GM23338 (cell line): ENCODE measurements at regions not wholly inside any gene's neighbourhood (a gene's known extent, or its start where the extent isn't known, plus 50 kb on each side); places are given as distances from the start of the nearest gene placed in this dataset.

ENCODE experiments used
- ATAC-seq: fragments of 200-7000 bp; cut with Tn5 transposase; 3 replicates; pipeline ENCODE4 v1.9.1; 2020
- DNase-seq: peaks from one replicate; pipeline ENCODE4 v3.0.0-alpha.2; 2015; ENCODE audit warnings: low spot score
- H2AFZ ChIP-seq: fragments of 200-600 bp; sonication (generic); 2 replicates; pipeline ENCODE4 v1.8.0; 2016; ENCODE audit warnings: antibody characterized with exemption, mild to moderate bottlenecking, moderate library complexity
- H3F3A ChIP-seq: fragments of 200-600 bp; sonication (generic); replicated peaks from 2 replicates; pipeline ENCODE4 v1.8.0; 2017; ENCODE audit warnings: antibody characterized with exemption, mixed run types, low read depth
- H3K27ac ChIP-seq: fragments of 200-600 bp; sonication (generic); 2 replicates; pipeline ENCODE4 v1.6.1; 2016; ENCODE audit warnings: low read depth
- H3K27me3 ChIP-seq: fragments of 200-600 bp; sonication (generic); 2 replicates; pipeline ENCODE4 v1.8.0; 2016; ENCODE audit warnings: mild to moderate bottlenecking, mixed run types, moderate library complexity; ENCODE audit not compliant: insufficient read depth
- H3K36me3 ChIP-seq: fragments of 200-600 bp; sonication (generic); 2 replicates; pipeline ENCODE4 v1.8.0; 2016; ENCODE audit warnings: mild to moderate bottlenecking; ENCODE audit not compliant: insufficient read depth
- H3K4me1 ChIP-seq: fragments of 200-600 bp; sonication (generic); 2 replicates; pipeline ENCODE4 v1.8.0; 2016; ENCODE audit warnings: mild to moderate bottlenecking, moderate library complexity; ENCODE audit not compliant: insufficient read depth
- H3K4me2 ChIP-seq: fragments of 200-600 bp; sonication (generic); 2 replicates; pipeline ENCODE4 v1.7.1; 2017; ENCODE audit warnings: mixed run types
- H3K4me3 ChIP-seq: fragments of 200-600 bp; sonication (generic); 2 replicates; pipeline ENCODE4 v1.6.1; 2016; ENCODE audit warnings: mixed run types
- H3K79me2 ChIP-seq: fragments of 200-600 bp; sonication (generic); replicated peaks from 2 replicates; pipeline ENCODE4 v1.8.0; 2017; ENCODE audit warnings: mild to moderate bottlenecking; ENCODE audit not compliant: insufficient read depth
- H3K9me2 ChIP-seq: fragments of 200-600 bp; sonication (generic); 2 replicates; pipeline ENCODE4 v1.8.0; 2017; ENCODE audit not compliant: insufficient read depth
- H4K20me1 ChIP-seq: fragments of 200-600 bp; sonication (generic); replicated peaks from 2 replicates; pipeline ENCODE4 v1.8.0; 2017; ENCODE audit warnings: mild to moderate bottlenecking; ENCODE audit not compliant: insufficient read depth
- H3K27ac Mint-ChIP-seq: 2 replicates; pipeline ENCODE4 v1.8.0; 2020; ENCODE audit warnings: inconsistent platforms, mild to moderate bottlenecking, moderate library complexity, mixed read lengths
- H3K27me3 Mint-ChIP-seq: 3 replicates; pipeline ENCODE4 v1.8.0; 2022; ENCODE audit warnings: low read depth, mild to moderate bottlenecking, moderate library complexity, mixed read lengths, inconsistent platforms; ENCODE audit not compliant: insufficient read depth, poor library complexity
- H3K36me3 Mint-ChIP-seq: 3 replicates; pipeline ENCODE4 v1.8.0; 2021; ENCODE audit warnings: low read depth, mild to moderate bottlenecking, inconsistent platforms, moderate library complexity, mixed read lengths
- H3K4me1 Mint-ChIP-seq: 3 replicates; pipeline ENCODE4 v1.8.0; 2020; ENCODE audit warnings: mild to moderate bottlenecking, inconsistent platforms, mixed read lengths
- H3K4me3 Mint-ChIP-seq: 3 replicates; pipeline ENCODE4 v1.8.0; 2021; ENCODE audit warnings: moderate library complexity, mild to moderate bottlenecking, inconsistent platforms, mixed read lengths
- H3K9me3 Mint-ChIP-seq: 3 replicates; pipeline ENCODE4 v1.8.0; 2020; ENCODE audit warnings: moderate library complexity, mild to moderate bottlenecking, inconsistent platforms, mixed read lengths
- CREB1 ChIP-seq: fragments of 250-450 bp; sonication (Bioruptor Pico); IDR thresholded peaks from 2 replicates; pipeline ENCODE4 v1.5.0; 2020; ENCODE audit warnings: low read depth, mild to moderate bottlenecking, moderate library complexity
- EZH2 ChIP-seq: fragments of 200-600 bp; sonication (generic); IDR thresholded peaks from one replicate; pipeline ENCODE4 v1.8.0; 2017; ENCODE audit warnings: antibody characterized with exemption, mild to moderate bottlenecking, low read depth; ENCODE audit not compliant: unreplicated experiment
- EZH2phosphoT487 ChIP-seq: fragments of 200-600 bp; sonication (generic); IDR thresholded peaks from one replicate; pipeline ENCODE4 v1.8.1; 2018; ENCODE audit warnings: antibody characterized with exemption; ENCODE audit not compliant: unreplicated experiment
- JUNB ChIP-seq: IDR thresholded peaks from one replicate; pipeline ENCODE4 v1.6.1; 2016; ENCODE audit warnings: antibody characterized with exemption; ENCODE audit not compliant: unreplicated experiment
- NANOG ChIP-seq: IDR thresholded peaks from 2 replicates; pipeline ENCODE4 v1.6.1; 2016; ENCODE audit warnings: antibody characterized with exemption, borderline replicate concordance
- POLR2AphosphoS5 ChIP-seq: IDR thresholded peaks from 2 replicates; pipeline ENCODE4 v1.6.1; 2016; ENCODE audit warnings: antibody characterized with exemption, low read depth
- STAT1 ChIP-seq: IDR thresholded peaks from one replicate; pipeline ENCODE4 v1.6.1; 2016; ENCODE audit warnings: antibody characterized with exemption; ENCODE audit not compliant: unreplicated experiment
- ZNF114 ChIP-seq: fragments of 250-450 bp; sonication (Bioruptor Pico); IDR thresholded peaks from 2 replicates; pipeline ENCODE4 v1.5.0; 2020; ENCODE audit warnings: mild to moderate bottlenecking, moderate library complexity
- ZNF331 ChIP-seq: fragments of 250-450 bp; sonication (Bioruptor Pico); IDR thresholded peaks from 2 replicates; pipeline ENCODE4 v1.5.0; 2020; ENCODE audit warnings: low read depth, mild to moderate bottlenecking, moderate library complexity
- TF ChIP-seq, protein P1 (sequence below): fragments of 250-450 bp; sonication (Bioruptor Pico); IDR thresholded peaks from 2 replicates; pipeline ENCODE4 v1.5.0; 2020; ENCODE audit warnings: mild to moderate bottlenecking, moderate library complexity
- TF ChIP-seq, protein P2 (sequence below): IDR thresholded peaks from one replicate; pipeline ENCODE4 v1.6.1; 2018; ENCODE audit warnings: antibody characterized with exemption; ENCODE audit not compliant: unreplicated experiment
- TF ChIP-seq, protein P3 (sequence below), 2 experiments: fragments of 200-600 bp in 1 of 2; sonication (generic) in 1 of 2; conservative IDR thresholded peaks; 2 replicates each; pipeline versions ENCODE4 v1.5.1 to v1.6.1; 2016 to 2017; ENCODE audit warnings: antibody characterized with exemption in 2 of 2, low read depth in 2 of 2, mild to moderate bottlenecking in 2 of 2, moderate library complexity in 1 of 2
- TF ChIP-seq, protein P4 (sequence below): IDR thresholded peaks from 2 replicates; pipeline ENCODE4 v1.6.1; 2016; ENCODE audit warnings: antibody characterized with exemption

DNA sequence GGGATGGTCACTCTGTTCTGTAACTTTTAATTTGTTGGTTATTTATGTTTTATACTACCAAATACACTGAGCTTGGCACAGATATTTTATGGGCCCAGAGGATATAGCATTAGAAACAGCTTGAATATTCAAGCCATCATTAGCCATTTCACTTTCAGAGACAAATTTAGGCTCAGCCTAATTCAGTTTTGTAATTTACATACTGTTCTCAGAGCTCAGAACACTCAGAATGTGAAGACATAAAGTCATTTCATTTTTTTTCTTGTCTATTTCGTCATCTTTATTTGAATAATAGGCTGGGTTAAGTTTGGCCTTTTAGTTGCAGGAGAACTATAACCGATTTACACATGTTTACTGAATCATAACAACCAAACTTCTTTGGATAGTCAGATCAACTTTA is 361.7 kb downstream of the SNAPC1 start:
- no peak overlapping the region for H3K27ac ChIP-seq
- no peak for ATAC-seq
- Mint-ChIP-seq H3K9me3 (no peaks in the 10 kb centered on the region), H3K27ac (no peak overlapping the region), H3K27me3 (peaks cover under 1% of the 10 kb centered on the region), H3K4me1 (peaks cover 9% of the 10 kb centered on the region; the same call in 2 of the 3 replicates), H3K36me3 (no peaks in the 10 kb centered on the region), H3K4me3 (no peak overlapping the region)
- H3K9me2 ChIP-seq: no peaks in the 10 kb centered on the region
- no peak overlapping the region for H2AFZ ChIP-seq
- TF ChIP-seq ZNF331 (CRISPR knock-in tag) (no peak), ZNF114 (CRISPR knock-in tag) (no peak), CREB1 (no peak), EZH2 (no peak), NANOG (no peak), JUNB (no peak), STAT1 (no peak), EZH2phosphoT487 (no peak), POLR2AphosphoS5 (no peak)
- TF ChIP-seq, protein P1, sequence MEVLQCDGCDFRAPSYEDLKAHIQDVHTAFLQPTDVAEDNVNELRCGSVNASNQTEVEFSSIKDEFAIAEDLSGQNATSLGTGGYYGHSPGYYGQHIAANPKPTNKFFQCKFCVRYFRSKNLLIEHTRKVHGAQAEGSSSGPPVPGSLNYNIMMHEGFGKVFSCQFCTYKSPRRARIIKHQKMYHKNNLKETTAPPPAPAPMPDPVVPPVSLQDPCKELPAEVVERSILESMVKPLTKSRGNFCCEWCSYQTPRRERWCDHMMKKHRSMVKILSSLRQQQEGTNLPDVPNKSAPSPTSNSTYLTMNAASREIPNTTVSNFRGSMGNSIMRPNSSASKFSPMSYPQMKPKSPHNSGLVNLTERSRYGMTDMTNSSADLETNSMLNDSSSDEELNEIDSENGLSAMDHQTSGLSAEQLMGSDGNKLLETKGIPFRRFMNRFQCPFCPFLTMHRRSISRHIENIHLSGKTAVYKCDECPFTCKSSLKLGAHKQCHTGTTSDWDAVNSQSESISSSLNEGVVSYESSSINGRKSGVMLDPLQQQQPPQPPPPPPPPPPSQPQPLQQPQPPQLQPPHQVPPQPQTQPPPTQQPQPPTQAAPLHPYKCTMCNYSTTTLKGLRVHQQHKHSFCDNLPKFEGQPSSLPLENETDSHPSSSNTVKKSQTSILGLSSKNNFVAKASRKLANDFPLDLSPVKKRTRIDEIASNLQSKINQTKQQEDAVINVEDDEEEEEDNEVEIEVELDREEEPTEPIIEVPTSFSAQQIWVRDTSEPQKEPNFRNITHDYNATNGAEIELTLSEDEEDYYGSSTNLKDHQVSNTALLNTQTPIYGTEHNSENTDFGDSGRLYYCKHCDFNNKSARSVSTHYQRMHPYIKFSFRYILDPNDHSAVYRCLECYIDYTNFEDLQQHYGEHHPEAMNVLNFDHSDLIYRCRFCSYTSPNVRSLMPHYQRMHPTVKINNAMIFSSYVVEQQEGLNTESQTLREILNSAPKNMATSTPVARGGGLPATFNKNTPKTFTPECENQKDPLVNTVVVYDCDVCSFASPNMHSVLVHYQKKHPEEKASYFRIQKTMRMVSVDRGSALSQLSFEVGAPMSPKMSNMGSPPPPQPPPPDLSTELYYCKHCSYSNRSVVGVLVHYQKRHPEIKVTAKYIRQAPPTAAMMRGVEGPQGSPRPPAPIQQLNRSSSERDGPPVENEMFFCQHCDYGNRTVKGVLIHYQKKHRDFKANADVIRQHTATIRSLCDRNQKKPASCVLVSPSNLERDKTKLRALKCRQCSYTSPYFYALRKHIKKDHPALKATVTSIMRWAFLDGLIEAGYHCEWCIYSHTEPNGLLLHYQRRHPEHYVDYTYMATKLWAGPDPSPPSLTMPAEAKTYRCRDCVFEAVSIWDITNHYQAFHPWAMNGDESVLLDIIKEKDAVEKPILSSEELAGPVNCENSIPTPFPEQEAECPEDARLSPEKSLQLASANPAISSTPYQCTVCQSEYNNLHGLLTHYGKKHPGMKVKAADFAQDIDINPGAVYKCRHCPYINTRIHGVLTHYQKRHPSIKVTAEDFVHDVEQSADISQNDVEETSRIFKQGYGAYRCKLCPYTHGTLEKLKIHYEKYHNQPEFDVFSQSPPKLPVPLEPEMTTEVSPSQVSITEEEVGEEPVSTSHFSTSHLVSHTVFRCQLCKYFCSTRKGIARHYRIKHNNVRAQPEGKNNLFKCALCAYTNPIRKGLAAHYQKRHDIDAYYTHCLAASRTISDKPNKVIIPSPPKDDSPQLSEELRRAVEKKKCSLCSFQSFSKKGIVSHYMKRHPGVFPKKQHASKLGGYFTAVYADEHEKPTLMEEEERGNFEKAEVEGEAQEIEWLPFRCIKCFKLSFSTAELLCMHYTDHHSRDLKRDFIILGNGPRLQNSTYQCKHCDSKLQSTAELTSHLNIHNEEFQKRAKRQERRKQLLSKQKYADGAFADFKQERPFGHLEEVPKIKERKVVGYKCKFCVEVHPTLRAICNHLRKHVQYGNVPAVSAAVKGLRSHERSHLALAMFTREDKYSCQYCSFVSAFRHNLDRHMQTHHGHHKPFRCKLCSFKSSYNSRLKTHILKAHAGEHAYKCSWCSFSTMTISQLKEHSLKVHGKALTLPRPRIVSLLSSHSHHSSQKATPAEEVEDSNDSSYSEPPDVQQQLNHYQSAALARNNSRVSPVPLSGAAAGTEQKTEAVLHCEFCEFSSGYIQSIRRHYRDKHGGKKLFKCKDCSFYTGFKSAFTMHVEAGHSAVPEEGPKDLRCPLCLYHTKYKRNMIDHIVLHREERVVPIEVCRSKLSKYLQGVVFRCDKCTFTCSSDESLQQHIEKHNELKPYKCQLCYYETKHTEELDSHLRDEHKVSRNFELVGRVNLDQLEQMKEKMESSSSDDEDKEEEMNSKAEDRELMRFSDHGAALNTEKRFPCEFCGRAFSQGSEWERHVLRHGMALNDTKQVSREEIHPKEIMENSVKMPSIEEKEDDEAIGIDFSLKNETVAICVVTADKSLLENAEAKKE (CRISPR knock-in tag): no peak
- TF ChIP-seq, protein P2, sequence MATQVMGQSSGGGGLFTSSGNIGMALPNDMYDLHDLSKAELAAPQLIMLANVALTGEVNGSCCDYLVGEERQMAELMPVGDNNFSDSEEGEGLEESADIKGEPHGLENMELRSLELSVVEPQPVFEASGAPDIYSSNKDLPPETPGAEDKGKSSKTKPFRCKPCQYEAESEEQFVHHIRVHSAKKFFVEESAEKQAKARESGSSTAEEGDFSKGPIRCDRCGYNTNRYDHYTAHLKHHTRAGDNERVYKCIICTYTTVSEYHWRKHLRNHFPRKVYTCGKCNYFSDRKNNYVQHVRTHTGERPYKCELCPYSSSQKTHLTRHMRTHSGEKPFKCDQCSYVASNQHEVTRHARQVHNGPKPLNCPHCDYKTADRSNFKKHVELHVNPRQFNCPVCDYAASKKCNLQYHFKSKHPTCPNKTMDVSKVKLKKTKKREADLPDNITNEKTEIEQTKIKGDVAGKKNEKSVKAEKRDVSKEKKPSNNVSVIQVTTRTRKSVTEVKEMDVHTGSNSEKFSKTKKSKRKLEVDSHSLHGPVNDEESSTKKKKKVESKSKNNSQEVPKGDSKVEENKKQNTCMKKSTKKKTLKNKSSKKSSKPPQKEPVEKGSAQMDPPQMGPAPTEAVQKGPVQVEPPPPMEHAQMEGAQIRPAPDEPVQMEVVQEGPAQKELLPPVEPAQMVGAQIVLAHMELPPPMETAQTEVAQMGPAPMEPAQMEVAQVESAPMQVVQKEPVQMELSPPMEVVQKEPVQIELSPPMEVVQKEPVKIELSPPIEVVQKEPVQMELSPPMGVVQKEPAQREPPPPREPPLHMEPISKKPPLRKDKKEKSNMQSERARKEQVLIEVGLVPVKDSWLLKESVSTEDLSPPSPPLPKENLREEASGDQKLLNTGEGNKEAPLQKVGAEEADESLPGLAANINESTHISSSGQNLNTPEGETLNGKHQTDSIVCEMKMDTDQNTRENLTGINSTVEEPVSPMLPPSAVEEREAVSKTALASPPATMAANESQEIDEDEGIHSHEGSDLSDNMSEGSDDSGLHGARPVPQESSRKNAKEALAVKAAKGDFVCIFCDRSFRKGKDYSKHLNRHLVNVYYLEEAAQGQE: no peak
- TF ChIP-seq, protein P3, sequence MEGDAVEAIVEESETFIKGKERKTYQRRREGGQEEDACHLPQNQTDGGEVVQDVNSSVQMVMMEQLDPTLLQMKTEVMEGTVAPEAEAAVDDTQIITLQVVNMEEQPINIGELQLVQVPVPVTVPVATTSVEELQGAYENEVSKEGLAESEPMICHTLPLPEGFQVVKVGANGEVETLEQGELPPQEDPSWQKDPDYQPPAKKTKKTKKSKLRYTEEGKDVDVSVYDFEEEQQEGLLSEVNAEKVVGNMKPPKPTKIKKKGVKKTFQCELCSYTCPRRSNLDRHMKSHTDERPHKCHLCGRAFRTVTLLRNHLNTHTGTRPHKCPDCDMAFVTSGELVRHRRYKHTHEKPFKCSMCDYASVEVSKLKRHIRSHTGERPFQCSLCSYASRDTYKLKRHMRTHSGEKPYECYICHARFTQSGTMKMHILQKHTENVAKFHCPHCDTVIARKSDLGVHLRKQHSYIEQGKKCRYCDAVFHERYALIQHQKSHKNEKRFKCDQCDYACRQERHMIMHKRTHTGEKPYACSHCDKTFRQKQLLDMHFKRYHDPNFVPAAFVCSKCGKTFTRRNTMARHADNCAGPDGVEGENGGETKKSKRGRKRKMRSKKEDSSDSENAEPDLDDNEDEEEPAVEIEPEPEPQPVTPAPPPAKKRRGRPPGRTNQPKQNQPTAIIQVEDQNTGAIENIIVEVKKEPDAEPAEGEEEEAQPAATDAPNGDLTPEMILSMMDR (conservative IDR thresholded peaks at IDR 0.05; ENCODE audit: low read depth in 2 of 2): no peak
- TF ChIP-seq, protein P4, sequence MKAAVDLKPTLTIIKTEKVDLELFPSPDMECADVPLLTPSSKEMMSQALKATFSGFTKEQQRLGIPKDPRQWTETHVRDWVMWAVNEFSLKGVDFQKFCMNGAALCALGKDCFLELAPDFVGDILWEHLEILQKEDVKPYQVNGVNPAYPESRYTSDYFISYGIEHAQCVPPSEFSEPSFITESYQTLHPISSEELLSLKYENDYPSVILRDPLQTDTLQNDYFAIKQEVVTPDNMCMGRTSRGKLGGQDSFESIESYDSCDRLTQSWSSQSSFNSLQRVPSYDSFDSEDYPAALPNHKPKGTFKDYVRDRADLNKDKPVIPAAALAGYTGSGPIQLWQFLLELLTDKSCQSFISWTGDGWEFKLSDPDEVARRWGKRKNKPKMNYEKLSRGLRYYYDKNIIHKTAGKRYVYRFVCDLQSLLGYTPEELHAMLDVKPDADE: no peak
- H4K20me1 ChIP-seq: no peaks in the 10 kb centered on the region
- no peak overlapping the region for H3K4me3 ChIP-seq
- no peaks in the 10 kb centered on the region for H3K79me2 ChIP-seq
- H3K4me1 ChIP-seq: no peaks in the 10 kb centered on the region; the same call in 1 of the 2 replicates
- no peaks in the 10 kb centered on the region for H3K36me3 ChIP-seq
- H3K27me3 ChIP-seq: peaks cover 13% of the 10 kb centered on the region
- DNase-seq: no peak
- H3F3A ChIP-seq: no peaks in the 10 kb centered on the region
- no peak overlapping the region for H3K4me2 ChIP-seq
